Activated CD4-positive, alpha-beta T cell treated with anti-CD3 and anti-CD28 coated beads for 4 hours (primary cell): ENCODE measurements at regions not wholly inside any gene's neighbourhood (a gene's known extent, or its start where the extent isn't known, plus 50 kb on each side); places are given as distances from the start of the nearest gene placed in this dataset.
"Not testable (repeated sequence)": the region's sequence is repeated elsewhere in the genome, so short reads cannot be mapped to it uniquely, and the experiment has no call there.

Source experiments
- DNase-seq, 2 donors: peaks; one replicate each; pipeline ENCODE4 v3.0.0-alpha.2; 2020

DNA sequence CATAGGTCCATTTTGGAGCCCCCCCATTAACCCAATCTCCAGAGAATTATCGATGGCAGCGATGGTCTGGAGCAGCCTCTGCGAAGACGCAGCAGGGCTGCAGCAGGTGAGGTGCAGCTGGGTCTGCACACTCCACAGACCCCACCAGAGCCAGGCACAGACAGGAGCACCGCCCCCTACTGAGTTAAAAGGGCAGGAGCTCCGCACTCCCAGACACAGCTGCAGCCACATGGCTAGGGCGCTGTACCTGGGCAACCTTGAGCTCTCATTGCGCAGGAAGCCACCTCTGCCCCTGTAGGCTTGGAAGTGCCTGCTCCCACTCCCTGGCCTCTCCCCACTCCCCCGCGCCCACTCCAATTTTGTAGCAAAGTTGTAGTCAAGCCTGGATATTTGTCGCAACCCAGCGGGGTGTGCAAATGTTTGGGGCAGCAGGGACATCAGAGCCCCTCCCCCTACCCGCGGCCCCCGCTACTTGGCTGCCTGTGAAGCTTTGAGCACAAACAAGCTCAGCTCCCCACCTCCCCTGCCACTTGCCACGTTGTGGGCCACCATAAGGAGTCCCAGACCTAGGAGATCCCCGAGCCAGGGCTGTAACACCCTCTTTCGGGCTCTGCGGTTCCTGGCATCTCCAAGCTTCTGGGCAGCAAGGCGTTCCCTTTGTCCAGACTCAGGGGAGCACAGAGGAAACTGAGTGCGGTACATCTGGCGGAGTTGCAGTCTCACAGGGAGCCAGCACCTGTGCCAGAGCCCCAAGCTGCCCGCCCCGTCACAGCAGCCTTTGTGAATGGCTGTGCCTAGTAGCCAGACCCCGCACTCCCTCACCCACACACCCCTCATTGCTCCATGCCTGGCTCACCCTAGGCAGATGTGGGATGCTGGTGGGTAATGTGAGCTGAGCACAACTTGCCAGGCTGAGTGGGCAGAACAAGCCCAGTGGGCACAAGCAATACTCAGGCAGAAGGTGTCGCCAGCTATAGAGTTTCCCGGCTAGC lies 949.7 kb upstream of the SLITRK1 start:
- no peak for DNase-seq

DNA sequence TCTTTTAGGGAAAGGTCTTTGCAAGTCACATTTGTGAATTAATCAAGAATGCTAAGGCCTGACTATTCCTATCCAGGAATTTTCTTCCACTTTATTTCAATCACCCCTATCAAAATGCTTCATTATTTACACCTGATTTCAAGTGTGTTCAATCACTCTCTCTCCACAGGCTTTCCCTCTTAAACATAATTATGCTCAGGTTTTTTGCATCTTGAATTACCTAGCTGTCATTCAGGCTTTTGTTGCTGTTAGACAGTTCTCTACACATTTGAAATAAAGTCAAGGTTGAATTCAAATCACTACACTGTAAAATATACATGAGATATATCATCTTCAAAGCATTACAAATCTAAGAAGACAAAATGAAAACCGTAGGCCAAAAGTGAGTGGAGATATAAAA lies 941.3 kb upstream of the SLITRK1 start:
- no peak for DNase-seq

DNA sequence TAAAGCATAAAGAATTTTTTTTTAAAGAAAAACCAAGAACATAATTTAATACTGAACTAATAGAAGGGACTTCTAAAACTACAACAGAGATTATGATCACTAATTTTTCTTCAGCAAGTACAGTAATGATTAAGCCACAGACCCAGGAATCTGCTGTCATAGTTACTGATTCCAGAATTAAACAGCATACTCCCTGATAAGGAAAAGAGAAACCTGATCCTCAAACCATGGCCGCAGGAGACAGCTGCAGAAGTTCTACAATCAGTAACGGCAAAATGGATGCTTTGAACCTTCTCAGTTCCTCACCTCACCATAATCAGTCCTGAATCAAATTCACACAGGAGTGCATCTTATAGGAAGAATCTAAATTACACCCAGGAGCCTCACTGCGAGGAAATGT lies 939.0 kb upstream of the SLITRK1 start:
- DNase-seq, result no peak

DNA sequence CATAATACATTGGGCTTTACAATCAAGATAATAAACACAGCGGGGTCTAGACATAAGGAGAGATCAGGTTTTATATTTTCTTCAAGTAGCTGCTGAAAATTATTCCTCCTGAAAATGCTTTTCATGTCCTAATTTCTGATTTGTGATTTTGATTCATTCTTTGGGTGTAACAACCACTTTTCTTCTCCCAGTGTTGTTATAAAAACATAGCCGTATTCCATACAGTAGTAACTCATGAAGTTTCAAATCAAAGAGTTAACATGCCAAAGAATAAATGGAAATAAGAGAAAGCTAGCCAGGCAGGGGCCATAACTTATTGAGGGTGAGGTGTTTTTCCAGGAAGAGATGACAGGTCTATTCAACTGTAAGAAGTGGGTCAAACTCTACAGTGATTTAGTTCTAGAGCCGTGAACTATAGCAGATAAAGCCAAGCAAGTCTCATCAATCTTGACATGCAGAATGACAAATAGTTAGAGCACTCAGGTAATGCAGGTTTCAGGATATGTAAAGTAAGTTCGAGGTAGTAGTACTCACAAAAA lies 934.4 kb upstream of the SLITRK1 start:
- no peak for DNase-seq

DNA sequence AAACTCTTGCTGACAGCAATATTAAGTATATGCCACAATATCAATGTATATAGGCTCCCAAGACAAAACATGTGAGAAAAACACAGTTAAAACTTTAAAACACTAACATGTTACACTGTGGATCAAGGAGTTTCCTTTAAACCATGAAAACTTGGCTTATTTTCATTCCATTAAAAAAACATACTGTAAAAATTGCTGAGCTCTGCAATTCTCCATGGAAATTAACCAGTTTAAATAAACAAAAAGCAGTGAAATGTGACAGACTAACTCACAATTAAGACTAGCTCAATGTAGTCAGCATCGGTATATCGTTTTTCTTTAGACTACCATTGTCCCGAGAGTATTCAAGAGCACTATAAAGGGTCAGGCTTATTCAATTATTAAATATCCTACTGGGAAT lies 930.5 kb upstream of the SLITRK1 start:
- DNase-seq, result no peak

DNA sequence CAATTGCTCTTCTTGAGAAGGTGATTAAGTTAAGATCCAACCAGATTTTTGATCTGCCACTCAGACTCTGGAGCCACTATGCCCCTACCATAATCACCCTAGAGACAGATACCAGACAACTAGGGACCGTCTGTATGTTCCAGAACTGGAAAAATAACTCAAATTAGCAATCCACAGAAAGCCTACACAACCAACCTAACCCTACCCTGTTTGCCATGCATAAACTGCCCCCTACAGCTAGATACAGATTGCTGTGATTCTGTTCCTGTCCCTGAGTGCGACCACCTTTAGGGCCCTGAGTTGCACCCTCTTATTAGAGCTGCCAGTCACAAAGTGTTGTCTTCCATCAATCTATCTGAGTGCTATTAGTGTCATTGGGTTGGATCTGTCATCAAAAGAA lies 929.8 kb upstream of the SLITRK1 start:
- DNase-seq, result no peak

DNA sequence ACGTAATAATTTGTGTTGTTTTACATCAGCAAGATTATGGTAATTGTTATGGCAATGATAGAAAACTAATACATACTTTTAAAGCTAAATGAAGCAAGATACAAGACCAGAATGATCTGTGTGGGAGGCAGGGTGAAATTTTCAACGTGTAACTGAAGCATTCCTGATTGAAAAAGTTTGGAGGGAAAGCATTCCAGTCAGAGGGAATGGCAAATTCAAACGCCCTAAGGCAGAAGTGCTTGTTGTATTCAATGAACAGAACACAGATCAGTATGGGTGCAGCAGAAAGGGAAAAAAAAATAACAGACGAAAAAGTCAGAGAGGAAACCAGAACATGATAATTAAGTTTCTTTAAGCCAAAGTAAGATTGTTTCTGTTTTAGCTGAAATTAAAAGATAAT lies 928.5 kb upstream of the SLITRK1 start:
- no peak for DNase-seq

DNA sequence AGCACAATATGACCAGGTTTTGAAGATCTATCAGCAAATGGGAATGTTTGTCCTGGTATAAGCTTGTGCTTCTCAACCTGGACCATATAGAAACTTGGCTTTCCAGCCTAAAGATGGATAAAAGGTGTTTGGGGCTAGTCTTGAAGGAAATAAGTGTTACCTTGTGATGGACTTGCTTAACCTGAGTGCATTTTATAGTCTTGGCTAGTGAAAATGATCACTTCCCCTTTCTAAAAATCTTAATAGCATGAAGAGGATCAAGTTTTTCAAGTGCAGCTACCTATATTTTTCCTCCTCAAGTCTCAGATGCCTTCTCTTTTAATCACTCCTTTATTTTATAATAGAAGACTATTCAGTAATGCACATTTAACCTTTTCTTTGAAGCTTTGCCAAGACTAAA lies 919.8 kb upstream of the SLITRK1 start:
- DNase-seq, result no peak

DNA sequence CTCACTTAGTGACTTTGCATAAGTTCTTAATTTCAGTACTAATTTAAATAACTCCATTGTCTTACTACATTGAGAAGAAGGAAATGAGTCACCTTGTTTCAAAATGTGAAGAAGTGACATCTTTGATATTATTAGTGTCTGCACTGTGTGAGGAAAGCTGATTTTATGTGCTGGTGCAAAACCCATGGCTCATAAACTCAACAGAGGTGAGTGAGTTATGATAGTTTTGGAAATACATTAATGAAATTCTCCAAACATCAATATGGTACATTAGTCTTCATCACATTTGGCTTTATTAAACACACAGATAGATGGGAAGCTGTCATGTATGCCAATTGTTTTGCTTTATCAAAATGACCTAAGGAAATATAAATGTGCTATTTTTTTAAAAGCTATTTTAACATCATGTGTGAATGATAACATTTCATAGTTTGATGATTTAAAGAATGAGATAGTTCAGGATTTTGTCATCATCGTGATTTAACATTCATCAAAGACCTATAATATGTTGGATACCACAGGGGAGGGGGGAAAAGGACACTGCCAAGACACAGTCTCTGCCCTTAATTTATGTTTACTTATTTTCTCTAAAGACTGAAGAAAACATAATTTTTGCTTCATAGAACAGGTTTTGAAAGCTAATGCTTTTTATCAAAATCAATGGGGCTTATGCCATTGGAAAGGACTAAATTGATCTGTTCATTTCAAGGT lies 902.3 kb upstream of the SLITRK1 start:
- no peak for DNase-seq

DNA sequence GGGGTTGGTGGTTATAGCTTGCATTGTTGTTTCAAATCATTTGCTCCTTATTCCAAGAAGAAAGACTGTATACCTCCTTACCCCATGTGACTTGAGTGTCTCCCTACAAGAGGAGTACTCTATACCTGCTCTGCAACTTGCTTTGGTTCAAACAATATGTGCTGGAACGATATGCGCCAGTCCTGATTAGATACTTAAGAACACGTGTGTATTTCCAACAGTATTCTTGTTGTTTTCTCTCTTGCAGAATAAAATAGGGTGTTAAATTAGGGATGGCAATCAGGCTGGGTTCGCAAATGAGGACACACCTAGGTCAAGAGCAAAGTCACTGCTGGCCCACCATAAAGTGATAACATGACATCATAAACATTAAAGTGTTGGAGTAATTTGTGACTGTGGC lies 895.0 kb upstream of the SLITRK1 start:
- DNase-seq, result no peak

DNA sequence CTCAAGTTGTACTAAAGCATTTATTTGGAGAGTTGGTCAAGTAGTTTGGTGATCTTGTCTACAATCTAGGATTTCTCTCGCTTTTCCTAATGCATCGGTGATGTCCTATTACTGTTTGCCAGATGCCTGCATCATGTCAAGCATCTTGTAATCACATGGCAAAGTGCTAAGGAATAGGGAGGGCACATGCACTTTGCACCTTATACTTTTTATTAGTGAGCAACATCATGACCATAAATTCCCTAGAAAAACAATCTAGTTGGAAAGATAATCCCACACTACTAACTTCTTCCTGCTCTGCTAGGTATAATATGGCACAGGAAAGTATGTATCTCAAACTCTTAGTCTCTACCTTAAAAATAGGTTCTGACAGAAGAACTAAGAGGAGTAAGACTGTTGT lies 894.3 kb upstream of the SLITRK1 start:
- DNase-seq, result no peak

DNA sequence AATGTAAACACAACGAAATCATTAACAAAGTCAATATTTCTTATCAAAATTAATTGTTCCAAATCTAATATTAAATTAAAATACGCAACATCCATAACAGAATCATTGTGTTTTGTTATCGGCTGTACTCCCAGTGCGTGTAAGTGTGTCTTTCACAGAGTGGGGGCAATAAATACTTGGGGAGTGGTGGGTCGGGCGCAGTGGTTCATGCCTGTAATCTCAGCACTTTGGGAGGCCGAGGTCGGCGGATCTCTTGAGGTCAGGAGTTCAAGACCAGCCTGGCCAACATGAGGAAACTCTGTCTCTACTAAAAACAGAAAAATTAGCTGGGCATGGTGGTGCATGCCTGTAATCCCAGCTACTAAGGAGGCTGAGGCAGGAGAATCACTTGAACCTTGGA lies 893.6 kb upstream of the SLITRK1 start:
- DNase-seq, result not testable (repeated sequence)

DNA sequence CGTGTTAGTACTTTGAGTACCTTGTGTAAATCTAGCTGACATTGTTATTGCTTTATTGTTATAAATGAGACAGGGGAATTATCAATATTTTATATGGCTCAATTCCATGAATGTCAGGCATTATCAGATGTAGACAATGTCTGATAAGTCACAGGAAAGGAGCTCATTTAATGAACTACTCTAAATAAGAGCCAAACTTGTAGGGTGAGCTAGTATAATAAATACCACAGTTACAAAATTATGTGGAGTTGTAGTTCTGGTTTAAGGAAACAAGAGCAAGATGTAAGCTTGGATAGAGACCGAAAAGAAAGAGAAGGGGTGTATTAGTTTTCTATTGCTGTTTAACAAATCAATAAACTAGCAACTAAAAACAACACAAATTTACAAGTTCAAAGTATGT lies 891.8 kb upstream of the SLITRK1 start:
- no peak for DNase-seq

DNA sequence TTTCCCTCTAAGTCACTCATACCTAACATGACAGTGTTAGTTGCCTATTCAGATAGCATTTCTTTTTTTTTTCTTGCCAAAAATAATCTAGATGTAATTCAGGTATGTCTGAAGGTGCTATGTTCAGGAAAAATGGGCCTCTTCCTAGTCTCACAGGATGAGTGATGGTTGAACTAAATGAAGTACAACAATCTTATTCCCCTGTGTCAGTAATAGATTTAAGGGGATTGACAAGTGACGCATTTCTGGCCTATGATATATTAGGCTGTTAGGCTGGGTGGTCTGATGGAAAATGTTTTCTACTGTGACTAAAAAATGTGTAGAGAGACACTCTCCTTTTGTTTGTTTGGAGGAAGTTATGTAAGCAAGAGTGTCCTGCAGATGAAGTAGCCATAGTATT lies 878.7 kb upstream of the SLITRK1 start:
- no peak for DNase-seq

DNA sequence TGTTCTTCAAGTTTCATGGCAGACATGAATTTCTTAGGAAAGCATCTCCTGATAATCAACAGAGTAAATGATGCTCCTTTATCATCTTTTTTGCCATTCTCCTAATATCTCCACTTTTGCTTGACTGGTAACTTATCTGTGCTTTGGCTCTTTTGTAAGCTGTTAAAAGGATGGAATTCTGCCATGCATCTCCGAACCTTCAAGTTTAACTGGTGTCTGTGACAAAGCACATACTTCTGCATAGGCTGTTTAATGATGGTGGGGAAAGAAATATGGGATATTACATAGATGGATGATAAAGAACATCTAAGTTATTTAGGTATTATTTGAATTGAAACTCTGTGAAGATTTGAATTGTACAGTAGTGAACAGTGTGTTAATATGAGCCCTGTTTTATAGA lies 866.9 kb upstream of the SLITRK1 start:
- no peak for DNase-seq

DNA sequence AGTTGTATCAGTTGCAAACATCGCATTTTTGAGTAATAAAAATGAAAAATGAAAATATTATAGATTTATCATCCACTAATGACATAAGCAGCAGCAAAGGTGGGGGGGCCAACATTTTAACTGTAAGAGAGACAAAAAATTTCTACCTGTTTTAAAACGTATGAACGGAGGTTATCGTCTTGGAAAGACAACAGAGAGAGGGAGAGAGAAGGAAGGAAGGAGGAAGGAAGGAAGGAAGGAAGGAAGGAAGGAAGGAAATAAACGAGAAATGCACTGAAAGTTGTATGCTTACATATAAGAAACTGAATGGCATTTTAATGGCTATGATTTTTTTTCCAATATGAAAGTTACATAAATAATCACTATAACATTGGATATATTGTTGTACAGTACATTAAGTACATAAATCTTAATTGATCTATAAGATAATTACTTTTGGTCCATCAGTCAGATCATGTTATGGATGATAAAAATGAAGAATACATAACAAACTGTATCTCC lies 862.8 kb upstream of the SLITRK1 start:
- DNase-seq, result no peak

DNA sequence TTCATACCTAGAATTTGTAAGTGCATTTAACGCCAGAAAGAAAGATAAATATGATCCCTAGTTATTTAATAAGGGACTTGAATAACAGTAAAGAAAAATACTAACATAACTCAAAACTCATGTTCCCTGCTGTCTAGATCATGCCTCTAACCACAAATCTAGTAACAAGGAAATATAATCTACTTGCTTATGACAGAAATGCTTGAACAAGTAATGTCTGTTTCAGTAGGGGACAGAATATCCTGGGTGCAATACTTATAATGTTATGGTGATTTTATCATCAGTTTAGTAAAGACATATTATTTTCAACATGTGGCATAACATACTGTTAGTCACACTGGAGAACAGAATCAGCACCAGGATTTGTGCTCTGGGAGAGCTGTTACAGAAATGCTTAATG lies 861.9 kb upstream of the SLITRK1 start:
- DNase-seq, result no peak

DNA sequence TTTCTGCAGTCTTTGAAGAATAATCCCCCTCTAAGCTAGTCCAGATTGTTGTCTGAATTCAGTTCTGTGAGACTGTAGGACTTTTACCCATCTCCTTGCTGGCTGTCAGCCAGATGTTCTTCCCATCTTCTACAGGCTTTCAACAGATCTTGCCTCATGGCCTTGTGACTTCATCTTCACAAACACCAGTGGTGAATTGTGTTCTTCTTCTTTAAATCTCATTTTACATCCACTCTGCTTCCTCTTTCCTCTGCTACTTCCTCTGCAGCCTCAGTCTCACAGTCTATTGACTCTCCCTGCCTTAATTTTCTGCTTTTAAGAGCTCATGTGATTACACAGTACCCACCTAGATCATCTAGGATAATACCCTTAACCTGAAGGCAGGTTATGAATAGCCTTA lies 859.0 kb upstream of the SLITRK1 start:
- no peak for DNase-seq

DNA sequence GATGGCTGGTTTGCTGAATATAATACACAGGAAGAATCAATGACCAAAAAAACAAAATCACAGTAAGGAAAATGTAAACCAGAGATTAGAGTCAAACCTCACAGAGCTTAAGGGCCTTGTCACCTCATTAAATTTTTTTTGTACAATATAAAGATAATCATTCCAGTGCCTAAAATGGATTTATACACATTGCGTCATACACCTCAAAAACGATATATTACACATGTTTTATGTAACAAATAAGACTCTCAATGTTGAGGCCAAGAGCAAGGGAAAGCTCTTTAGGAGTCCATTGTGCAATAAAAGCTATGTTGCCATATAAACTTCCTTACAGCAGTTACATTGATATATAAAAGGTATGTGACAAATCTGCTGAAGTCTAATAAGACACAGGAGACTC lies 856.7 kb upstream of the SLITRK1 start:
- DNase-seq, result no peak

DNA sequence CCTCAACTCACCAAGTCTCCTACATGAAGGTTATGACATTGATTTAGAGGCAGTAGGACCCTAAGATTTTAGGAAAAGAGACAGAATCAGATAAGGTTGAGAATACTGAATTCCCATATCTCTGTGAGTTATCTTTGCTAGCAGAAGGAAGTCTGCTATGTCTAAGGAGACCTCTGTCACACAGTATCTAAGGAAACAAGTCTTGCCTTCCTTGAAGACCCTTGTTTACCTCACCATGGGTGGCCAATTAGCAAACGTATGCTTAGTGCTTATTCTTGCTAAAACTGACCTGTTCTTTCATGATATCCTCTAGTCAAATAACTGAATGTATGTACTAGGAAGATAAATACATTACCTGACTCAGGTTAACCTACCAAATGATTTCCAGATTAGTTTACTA lies 855.4 kb upstream of the SLITRK1 start:
- no peak for DNase-seq

DNA sequence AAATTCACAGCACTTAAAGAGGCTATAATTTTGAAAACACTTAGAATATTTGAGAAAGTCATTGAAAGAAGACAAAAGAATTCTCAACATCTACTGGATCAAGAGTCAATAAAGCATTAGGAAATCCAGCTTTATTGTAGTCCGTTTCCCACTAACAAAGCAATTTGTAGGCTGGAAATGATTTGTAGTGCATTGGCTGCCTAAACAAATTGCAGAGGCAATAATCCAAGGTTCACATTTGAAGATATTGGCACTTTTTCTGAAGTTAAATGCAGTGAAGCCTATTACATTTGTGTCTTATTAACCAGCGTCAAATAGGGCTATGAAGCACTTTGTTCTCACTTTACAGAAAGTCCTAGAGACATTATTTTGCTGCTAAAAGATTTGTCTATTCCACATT lies 848.1 kb upstream of the SLITRK1 start:
- no peak for DNase-seq

DNA sequence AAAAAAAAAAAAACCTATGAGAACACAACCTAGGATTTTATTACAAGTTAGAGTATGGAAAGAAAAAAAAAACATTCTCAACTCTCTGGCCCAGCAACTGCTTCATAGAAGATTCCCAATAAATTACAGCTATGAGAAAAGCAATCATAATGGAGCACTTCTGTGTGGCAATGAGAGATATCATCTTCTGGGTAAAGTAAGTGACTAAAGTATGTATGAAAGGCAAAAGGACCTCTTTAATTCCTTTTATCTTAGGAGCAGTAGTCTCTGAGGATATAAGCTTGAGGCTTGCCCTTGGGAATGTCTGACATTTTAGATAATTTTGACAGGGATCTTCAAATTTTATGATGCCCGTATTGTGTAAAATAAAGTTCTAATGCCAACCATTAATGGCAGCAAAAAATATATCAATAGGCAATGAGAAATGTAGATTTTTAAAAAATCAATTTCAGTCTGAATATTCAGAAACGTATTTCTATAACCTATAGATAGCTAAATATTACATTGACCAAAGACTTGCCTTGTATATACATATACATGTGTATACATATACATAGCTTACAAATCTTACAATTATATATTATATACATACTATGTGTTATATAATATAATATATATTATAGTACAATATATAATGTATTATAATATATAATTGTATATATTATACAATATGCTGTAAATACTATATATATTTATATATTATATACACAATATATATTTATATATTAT lies 823.9 kb upstream of the SLITRK1 start:
- no peak for DNase-seq

DNA sequence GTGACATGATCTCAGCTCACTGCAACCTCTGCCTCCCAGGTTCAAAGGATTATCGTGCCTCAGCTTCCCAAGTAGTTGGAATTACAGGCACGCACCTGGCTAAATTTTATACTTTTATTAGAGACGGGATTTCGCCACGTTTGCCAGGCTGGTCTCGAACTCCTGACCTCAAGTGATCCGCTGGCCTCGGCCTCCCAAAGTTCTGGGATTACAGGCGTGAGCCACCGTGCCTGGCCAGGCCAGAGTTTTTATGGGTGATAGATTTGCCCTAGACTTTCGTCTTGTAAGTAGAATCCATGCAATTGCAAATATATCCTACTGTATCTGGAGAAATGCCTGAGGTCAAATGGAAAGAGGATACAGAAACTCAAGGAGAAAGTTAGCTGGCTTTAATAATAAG lies 819.9 kb upstream of the SLITRK1 start:
- DNase-seq, result no peak
